ENCODE measurements at regions not wholly inside any gene's neighbourhood (a gene's known extent, or its start where the extent isn't known, plus 50 kb on each side); places are given as distances from the start of the nearest gene placed in this dataset.

DNA sequence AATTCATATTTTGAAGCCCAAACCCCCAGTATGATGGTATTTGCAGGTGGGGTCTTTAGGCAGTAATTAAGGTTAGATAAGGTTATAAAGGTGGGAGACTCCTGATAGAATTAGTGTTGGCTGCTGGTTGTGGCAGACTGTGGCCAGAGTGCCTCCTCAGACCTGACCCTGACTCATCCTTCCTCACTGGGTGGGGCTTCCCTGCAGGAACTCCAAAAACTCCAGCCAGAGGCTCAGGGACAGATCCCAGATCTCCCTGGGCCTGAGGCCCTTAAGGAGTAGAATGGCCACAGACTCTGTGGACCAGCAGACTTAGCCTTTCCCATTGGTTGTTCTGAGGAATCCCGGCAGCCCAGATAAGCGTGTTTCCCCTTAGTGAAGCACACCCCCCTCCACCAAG is 463.0 kb upstream of the CPEB2 start:
- Mint-ChIP-seq H3K4me3 (no peak overlapping the region), H3K9me3 (peaks cover 4% of the 10 kb centered on the region), H3K27me3 (ENCODE audit: insufficient read depth) (no peaks in the 10 kb centered on the region), H3K27ac (no peak overlapping the region), H3K4me1 (ENCODE audit: low read depth) (no peaks in the 10 kb centered on the region), H3K36me3 (ENCODE audit: low read depth) (no peaks in the 10 kb centered on the region)
- no peak for DNase-seq (ENCODE audit: low spot score)
- intact Hi-C loops (cut with micrococcal nuclease): no loop called here

DNA sequence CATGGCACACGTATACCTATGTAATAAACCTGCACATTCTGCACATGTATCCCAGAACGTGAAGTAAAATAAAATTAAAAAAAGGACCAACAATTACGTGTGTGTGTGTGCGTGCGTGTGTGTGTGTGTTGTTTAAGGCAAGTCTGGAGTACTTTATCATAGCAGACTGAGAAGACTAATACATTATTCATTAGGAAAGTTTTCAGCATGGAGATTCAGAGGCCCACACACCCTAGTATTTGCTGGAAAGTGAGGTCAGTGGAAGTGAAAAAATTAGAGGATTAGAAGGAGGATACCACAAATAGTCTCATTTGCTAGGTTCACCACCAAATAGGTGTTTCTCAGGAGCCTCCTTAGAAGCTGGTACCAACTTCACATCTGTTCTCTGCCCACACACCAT is 457.1 kb upstream of the CPEB2 start:
- Mint-ChIP-seq H3K4me3 (no peak overlapping the region), H3K9me3 (peaks cover 8% of the 10 kb centered on the region), H3K27ac (no peak overlapping the region), H3K27me3 (ENCODE audit: insufficient read depth) (no peaks in the 10 kb centered on the region), H3K36me3 (ENCODE audit: low read depth) (no peaks in the 10 kb centered on the region), H3K4me1 (ENCODE audit: low read depth) (no peaks in the 10 kb centered on the region)
- intact Hi-C loops (cut with micrococcal nuclease): no loop called here
- no peak for DNase-seq (ENCODE audit: low spot score)

GRCh38 chr4:14545807-14546206 is 456.5 kb upstream of the CPEB2 start:
- DNase-seq (ENCODE audit: low spot score): no peak
- H3K4me3 Mint-ChIP-seq: no peak overlapping the region
- peaks cover 8% of the 10 kb centered on the region for H3K9me3 Mint-ChIP-seq
- intact Hi-C loops (cut with micrococcal nuclease): no loop called here
- no peak overlapping the region for H3K27ac Mint-ChIP-seq
- H3K27me3 Mint-ChIP-seq (ENCODE audit: insufficient read depth): no peaks in the 10 kb centered on the region
- H3K4me1 Mint-ChIP-seq (ENCODE audit: low read depth): no peaks in the 10 kb centered on the region
- H3K36me3 Mint-ChIP-seq (ENCODE audit: low read depth): no peaks in the 10 kb centered on the region

GRCh38 chr4:14552119-14552518 is 450.2 kb upstream of the CPEB2 start:
- no peak for DNase-seq (ENCODE audit: low spot score)
- no peak overlapping the region for H3K4me3 Mint-ChIP-seq
- H3K36me3 Mint-ChIP-seq (ENCODE audit: low read depth): no peaks in the 10 kb centered on the region
- no peaks in the 10 kb centered on the region for H3K27me3 Mint-ChIP-seq (ENCODE audit: insufficient read depth)
- intact Hi-C loops (cut with micrococcal nuclease): no loop called here
- no peaks in the 10 kb centered on the region for H3K4me1 Mint-ChIP-seq (ENCODE audit: low read depth)
- peaks cover 10% of the 10 kb centered on the region for H3K9me3 Mint-ChIP-seq
- no peak overlapping the region for H3K27ac Mint-ChIP-seq

GRCh38 chr4:14559646-14560045 is 442.6 kb upstream of the CPEB2 start:
- Mint-ChIP-seq H3K27me3 (ENCODE audit: insufficient read depth) (no peaks in the 10 kb centered on the region), H3K4me1 (ENCODE audit: low read depth) (no peaks in the 10 kb centered on the region), H3K36me3 (ENCODE audit: low read depth) (no peaks in the 10 kb centered on the region)

GRCh38 chr4:14560577-14560976 is 441.7 kb upstream of the CPEB2 start:
- Mint-ChIP-seq H3K27me3 (ENCODE audit: insufficient read depth) (no peaks in the 10 kb centered on the region), H3K27ac (no peak overlapping the region), H3K9me3 (no peaks in the 10 kb centered on the region), H3K4me1 (ENCODE audit: low read depth) (no peaks in the 10 kb centered on the region), H3K4me3 (no peak overlapping the region), H3K36me3 (ENCODE audit: low read depth) (no peaks in the 10 kb centered on the region)
- DNase-seq (ENCODE audit: low spot score): no peak
- intact Hi-C loops (cut with micrococcal nuclease): no loop called here

More at GRCh38 chr4:14559646-14560045, 442.6 kb upstream of the CPEB2 start:
- intact Hi-C loops (cut with micrococcal nuclease): no loop called here
- Mint-ChIP-seq H3K9me3 (no peaks in the 10 kb centered on the region), H3K27ac (no peak overlapping the region), H3K4me3 (no peak overlapping the region)
- DNase-seq (ENCODE audit: low spot score): no peak

DNA sequence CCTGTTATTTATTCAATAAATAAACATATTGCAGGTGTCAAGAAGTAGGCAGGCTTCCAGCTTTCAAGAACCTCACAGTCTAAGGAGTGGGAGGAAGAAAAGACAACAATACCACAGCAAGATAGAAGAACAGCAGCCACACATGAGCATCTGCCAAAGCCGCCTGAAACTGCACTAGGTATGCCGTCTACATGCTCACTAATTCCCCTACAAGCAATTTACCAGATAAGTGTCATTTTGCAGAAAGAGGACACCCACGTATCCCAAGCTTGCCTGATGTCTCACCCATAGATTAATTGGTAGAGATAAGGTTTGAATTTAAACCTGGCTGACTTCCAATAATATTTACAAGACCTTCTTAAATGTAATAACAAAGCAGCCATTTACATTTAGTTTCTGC is 439.4 kb upstream of the CPEB2 start:
- H3K4me1 Mint-ChIP-seq (ENCODE audit: low read depth): no peaks in the 10 kb centered on the region
- no peak overlapping the region for H3K4me3 Mint-ChIP-seq
- no peaks in the 10 kb centered on the region for H3K27me3 Mint-ChIP-seq (ENCODE audit: insufficient read depth)
- no peaks in the 10 kb centered on the region for H3K36me3 Mint-ChIP-seq (ENCODE audit: low read depth)
- H3K9me3 Mint-ChIP-seq: no peaks in the 10 kb centered on the region
- no peak for DNase-seq (ENCODE audit: low spot score)
- no peak overlapping the region for H3K27ac Mint-ChIP-seq
- intact Hi-C loops (cut with micrococcal nuclease): no loop called here

- DNase-seq (ENCODE audit: low spot score): no peak
- Mint-ChIP-seq H3K9me3 (no peaks in the 10 kb centered on the region), H3K27me3 (ENCODE audit: insufficient read depth) (no peaks in the 10 kb centered on the region), H3K36me3 (ENCODE audit: low read depth) (no peaks in the 10 kb centered on the region), H3K4me1 (ENCODE audit: low read depth) (no peaks in the 10 kb centered on the region), H3K27ac (no peak overlapping the region), H3K4me3 (no peak overlapping the region)
- intact Hi-C loops (cut with micrococcal nuclease): no loop called here
Measured at GRCh38 chr4:14564281-14564680, 438.0 kb upstream of the CPEB2 start.

DNA sequence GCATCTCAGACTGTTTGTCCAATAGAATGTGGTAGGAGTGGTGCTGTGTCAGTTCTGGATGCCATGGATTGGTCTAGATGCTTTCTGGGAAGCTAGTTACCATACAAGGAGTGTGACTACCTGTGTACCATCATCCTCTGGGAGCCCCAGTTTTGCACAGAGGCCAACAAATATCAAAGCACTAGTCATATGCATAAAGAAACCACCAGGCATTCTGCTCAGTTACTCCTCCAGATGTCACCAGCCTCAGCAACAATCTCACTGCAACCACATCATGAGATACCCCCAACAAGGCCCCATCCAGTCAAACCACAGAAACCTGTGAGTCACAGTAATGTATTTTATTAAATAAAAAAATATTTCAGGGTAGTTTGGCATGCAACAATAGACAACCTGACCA is 435.8 kb upstream of the CPEB2 start:
- DNase-seq (ENCODE audit: low spot score): no peak
- Mint-ChIP-seq H3K36me3 (ENCODE audit: low read depth) (no peaks in the 10 kb centered on the region), H3K4me3 (no peak overlapping the region), H3K27me3 (ENCODE audit: insufficient read depth) (no peaks in the 10 kb centered on the region), H3K27ac (no peak overlapping the region), H3K9me3 (no peaks in the 10 kb centered on the region), H3K4me1 (ENCODE audit: low read depth) (no peaks in the 10 kb centered on the region)
- intact Hi-C loops (cut with micrococcal nuclease): no loop called here

DNA sequence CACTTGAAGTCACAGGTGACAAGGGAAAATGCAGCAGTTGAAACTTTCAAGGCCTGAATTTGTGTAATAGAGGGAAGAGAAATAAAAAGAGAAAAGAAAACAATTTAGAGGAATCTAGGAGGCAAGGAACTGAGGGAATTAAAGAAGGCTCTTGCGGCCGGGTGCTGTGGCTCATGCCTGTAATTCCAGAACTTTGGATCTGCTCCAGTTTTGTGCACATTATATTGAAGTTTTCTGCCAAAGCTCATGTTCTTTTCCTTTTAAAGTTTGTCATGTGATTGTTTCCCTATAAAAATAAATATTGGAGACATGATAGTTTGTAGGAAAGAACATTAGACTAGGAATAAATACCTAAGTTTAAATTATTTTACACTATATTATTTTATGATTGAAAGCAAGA is 433.9 kb upstream of the CPEB2 start:
- Mint-ChIP-seq H3K27ac (no peak overlapping the region), H3K9me3 (no peaks in the 10 kb centered on the region), H3K36me3 (ENCODE audit: low read depth) (no peaks in the 10 kb centered on the region), H3K27me3 (ENCODE audit: insufficient read depth) (no peaks in the 10 kb centered on the region), H3K4me1 (ENCODE audit: low read depth) (no peaks in the 10 kb centered on the region), H3K4me3 (no peak overlapping the region)
- intact Hi-C loops (cut with micrococcal nuclease): no loop called here
- DNase-seq (ENCODE audit: low spot score): no peak

DNA sequence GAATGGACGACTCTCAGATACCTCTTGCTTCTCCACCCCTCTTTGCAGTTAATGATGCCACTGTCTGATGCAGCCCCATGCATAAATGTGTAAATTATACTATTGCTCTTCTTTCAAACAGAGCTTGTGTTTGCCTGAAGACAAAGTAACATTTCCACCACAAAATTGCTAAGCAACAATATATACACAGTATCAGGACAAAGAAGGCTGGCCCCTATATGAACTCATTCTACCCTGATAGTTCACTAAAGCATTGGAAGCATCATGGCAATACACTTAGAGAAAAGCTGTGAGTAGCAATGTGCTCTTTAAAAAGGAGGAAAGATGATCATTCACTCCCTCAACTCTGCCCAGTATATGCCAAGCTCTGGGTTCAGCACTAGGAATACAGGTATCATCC is 427.0 kb upstream of the CPEB2 start:
- Mint-ChIP-seq H3K27me3 (ENCODE audit: insufficient read depth) (no peaks in the 10 kb centered on the region), H3K27ac (no peak overlapping the region), H3K4me3 (no peak overlapping the region), H3K4me1 (ENCODE audit: low read depth) (no peaks in the 10 kb centered on the region), H3K9me3 (peaks cover 9% of the 10 kb centered on the region), H3K36me3 (ENCODE audit: low read depth) (no peaks in the 10 kb centered on the region)
- DNase-seq (ENCODE audit: low spot score): no peak
- intact Hi-C loops (cut with micrococcal nuclease): no loop called here

- H3K27ac Mint-ChIP-seq: no peak overlapping the region
- peaks cover 2% of the 10 kb centered on the region for H3K27me3 Mint-ChIP-seq (ENCODE audit: insufficient read depth)
- no peak for DNase-seq (ENCODE audit: low spot score)
Measured at GRCh38 chr4:14575919-14576318, 426.4 kb upstream of the CPEB2 start.

GRCh38 chr4:14580061-14580460 is 422.2 kb upstream of the CPEB2 start:
- Mint-ChIP-seq H3K4me3 (no peak overlapping the region), H3K27me3 (ENCODE audit: insufficient read depth) (peaks cover 2% of the 10 kb centered on the region), H3K4me1 (ENCODE audit: low read depth) (no peaks in the 10 kb centered on the region), H3K36me3 (ENCODE audit: low read depth) (no peaks in the 10 kb centered on the region), H3K27ac (no peak overlapping the region), H3K9me3 (peaks cover 4% of the 10 kb centered on the region)
- no peak for DNase-seq (ENCODE audit: low spot score)
- intact Hi-C loops (cut with micrococcal nuclease): no loop called here

More at GRCh38 chr4:14575919-14576318, 426.4 kb upstream of the CPEB2 start:
- H3K9me3 Mint-ChIP-seq: peaks cover 9% of the 10 kb centered on the region
- H3K4me1 Mint-ChIP-seq (ENCODE audit: low read depth): no peaks in the 10 kb centered on the region
- H3K4me3 Mint-ChIP-seq: no peak overlapping the region
- intact Hi-C loops (cut with micrococcal nuclease): no loop called here
- H3K36me3 Mint-ChIP-seq (ENCODE audit: low read depth): no peaks in the 10 kb centered on the region

DNA sequence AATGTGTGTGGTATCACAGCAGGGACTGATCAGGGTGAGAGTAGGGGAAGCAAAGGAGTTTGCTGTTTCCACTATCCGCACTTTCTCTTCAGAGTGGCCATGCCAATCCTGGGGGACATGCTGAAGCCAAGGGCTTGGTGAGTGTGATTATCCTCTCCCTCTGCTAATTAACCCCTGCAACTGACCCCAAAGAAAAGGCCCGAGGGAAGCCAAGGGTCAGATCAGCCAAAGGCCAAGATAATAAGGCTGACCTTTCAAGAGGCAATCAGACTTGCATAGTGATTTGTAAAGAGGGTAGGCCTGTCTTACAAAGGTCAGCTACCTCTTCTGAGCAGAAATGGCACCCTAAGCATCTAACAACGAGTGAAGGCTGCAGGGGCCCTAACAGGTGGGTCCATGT is 420.5 kb upstream of the CPEB2 start:
- intact Hi-C loops (cut with micrococcal nuclease): no loop called here
- no peak for DNase-seq (ENCODE audit: low spot score)
- Mint-ChIP-seq H3K4me3 (no peak overlapping the region), H3K27me3 (ENCODE audit: insufficient read depth) (peaks cover 2% of the 10 kb centered on the region), H3K36me3 (ENCODE audit: low read depth) (no peaks in the 10 kb centered on the region), H3K4me1 (ENCODE audit: low read depth) (no peaks in the 10 kb centered on the region), H3K9me3 (no peaks in the 10 kb centered on the region), H3K27ac (no peak overlapping the region)

Data from activated T-helper 1 cell treated with anti-CD3 and anti-CD28 coated beads, Interleukin-12 subunit alpha, Interleukin-12 subunit beta, Interleukin-2, Interleukin-4 antibody, amounts not matched to agents 30 ng/mL and 10 ng/mL and 1 ng/mL, durations not matched to agents 14 hours and 24 hours and 36 hours (primary cell).